ENCODE measurements at regions not wholly inside any gene's neighbourhood (a gene's known extent, or its start where the extent isn't known, plus 50 kb on each side); places are given as distances from the start of the nearest gene placed in this dataset.

- TF ChIP-seq POLR2A (IDR thresholded peaks at IDR 0.05) (no peak), CTCF (IDR thresholded peaks at IDR 0.05) (no peak)
Observed at GRCh38 chr1:189151361-189151760, 1326.3 kb downstream of the BRINP3 start.

All from right lobe of liver (tissue), 4 donors.